ENCODE measurements at regions not wholly inside any gene's neighbourhood (a gene's known extent, or its start where the extent isn't known, plus 50 kb on each side); places are given as distances from the start of the nearest gene placed in this dataset.
"Not testable (repeated sequence)": the region's sequence is repeated elsewhere in the genome, so short reads cannot be mapped to it uniquely, and the experiment has no call there.

- not testable (repeated sequence) for TF ChIP-seq CTCF (IDR thresholded peaks at IDR 0.05; ENCODE audit: insufficient read depth, low read length); POLR2AphosphoS5 (IDR thresholded peaks at IDR 0.05; ENCODE audit: low read depth); REST (IDR thresholded peaks at IDR 0.05; ENCODE audit: insufficient replicate concordance, low read depth)
Measured at GRCh38 chr9:61402692-61403091, 212.9 kb downstream of the SPATA31A7 start.

Measured in HL-60 (cell line).